H1 (cell line): ENCODE measurements at regions not wholly inside any gene's neighbourhood (a gene's known extent, or its start where the extent isn't known, plus 50 kb on each side); places are given as distances from the start of the nearest gene placed in this dataset.

Source experiments
- CTCF ChIA-PET: fragments of 300-600 bp; sonication (Branson Sonifier 250); formaldehyde crosslinking; loops from one replicate; lab custom pipeline; 2021; ENCODE audit not compliant: partially characterized antibody; lab: Charles Lee
- POLR2A ChIA-PET: fragments of 300-600 bp; sonication (Branson Sonifier 250); formaldehyde crosslinking; loops from one replicate; lab custom pipeline; 2021; ENCODE audit warnings: inconsistent platforms; ENCODE audit not compliant: partially characterized antibody; lab: Charles Lee
- DNase-seq, 2 experiments: peaks; one replicate each; pipeline versions ENCODE4 v3.0.0 to v3.0.0-alpha.2; 2010 to 2022; ENCODE audit warnings: low spot score in 2 of 2, low read depth in 1 of 2, mixed read lengths in 1 of 2
- FAIRE-seq: peaks from 2 replicates; lab custom pipeline; 2011; peaks lifted over from hg19 to GRCh38; lab: Jason Lieb, UNC
- H2AFZ ChIP-seq: 2 replicates; pipeline ENCODE4 v1.8.1; 2012; ENCODE audit warnings: low read length, inconsistent platforms
- H2AK5ac ChIP-seq: 2 replicates; pipeline ENCODE4 v1.6.1; 2013; ENCODE audit warnings: low read depth, low read length
- H2BK120ac ChIP-seq: replicated peaks from 2 replicates; pipeline ENCODE3; 2013; ENCODE audit warnings: low read depth, low read length, inconsistent platforms
- H2BK12ac ChIP-seq: 2 replicates; pipeline ENCODE4 v1.6.1; 2013; ENCODE audit warnings: low read depth, low read length
- H2BK15ac ChIP-seq: 2 replicates; pipeline ENCODE4 v1.6.1; 2013; ENCODE audit warnings: low read length
- H2BK20ac ChIP-seq: 2 replicates; pipeline ENCODE4 v1.6.1; 2013; ENCODE audit warnings: low read length
- H2BK5ac ChIP-seq: 2 replicates; pipeline ENCODE4 v1.6.1; 2013; ENCODE audit warnings: low read depth, low read length
- H3K14ac ChIP-seq: 2 replicates; pipeline ENCODE4 v1.6.1; 2013; ENCODE audit warnings: inconsistent platforms; ENCODE audit not compliant: insufficient read length
- H3K18ac ChIP-seq: 2 replicates; pipeline ENCODE4 v1.6.1; 2013; ENCODE audit warnings: low read length; ENCODE audit errors: extremely low read depth
- H3K23ac ChIP-seq: 2 replicates; pipeline ENCODE4 v1.6.1; 2013; ENCODE audit warnings: inconsistent platforms; ENCODE audit not compliant: insufficient read length
- H3K23me2 ChIP-seq: 2 replicates; pipeline ENCODE4 v1.6.1; 2013; ENCODE audit warnings: low read depth, low read length
- H3K27ac ChIP-seq: 2 replicates; pipeline ENCODE4 v1.6.1; 2011; ENCODE audit warnings: low read depth, low read length, inconsistent platforms
- H3K27me3 ChIP-seq, 4 experiments: replicated peaks in 1 of 4; 1 replicate in 1 of 4; 2 replicates in 3 of 4; pipeline versions ENCODE4 v1.6.1 to v1.8.1; 2011 to 2013; ENCODE audit warnings: low read length in 3 of 4, mild to moderate bottlenecking in 3 of 4, inconsistent platforms in 2 of 4, mixed read lengths in 2 of 4, moderate library complexity in 1 of 4; ENCODE audit not compliant: control insufficient read depth in 3 of 4, insufficient read depth in 3 of 4; ENCODE audit errors: extremely low read depth in 1 of 4
- H3K36me3 ChIP-seq, 4 experiments: 2 replicates each; pipeline versions ENCODE4 v1.6.1 to v1.8.1; 2011 to 2013; ENCODE audit warnings: mild to moderate bottlenecking in 4 of 4, low read length in 3 of 4, moderate library complexity in 2 of 4, control low read depth in 1 of 4, inconsistent platforms in 1 of 4; ENCODE audit not compliant: insufficient read depth in 4 of 4, control insufficient read depth in 2 of 4
- H3K4ac ChIP-seq: replicated peaks from 2 replicates; pipeline ENCODE3; 2013; ENCODE audit warnings: low read length, low read depth, mixed read lengths, inconsistent platforms; ENCODE audit not compliant: insufficient read length
- H3K4me1 ChIP-seq, 4 experiments: replicated peaks in 1 of 4; 1 replicate in 1 of 4; 2 replicates in 3 of 4; pipeline versions ENCODE4 v1.6.1 to v1.8.1; 2011 to 2013; ENCODE audit warnings: low read length in 3 of 4, inconsistent platforms in 2 of 4, mixed read lengths in 1 of 4; ENCODE audit not compliant: insufficient read depth in 4 of 4, control insufficient read depth in 3 of 4
- H3K4me2 ChIP-seq, 2 experiments: 2 replicates each; pipeline versions ENCODE4 v1.6.1 to v1.8.1; 2011 to 2013; ENCODE audit warnings: low read depth in 2 of 2, low read length in 2 of 2, control low read depth in 1 of 2, inconsistent platforms in 1 of 2, mild to moderate bottlenecking in 1 of 2; ENCODE audit not compliant: insufficient read depth in 1 of 2
- H3K4me3 ChIP-seq, 4 experiments: fragments of 200-600, 300-600 bp in 1 of 4; sonication (generic), shearing (Covaris generic), sonication (Bioruptor Twin) in 1 of 4; 2 replicates each; pipeline versions ENCODE4 v1.5.1 to v1.8.1; 2011 to 2016; ENCODE audit warnings: low read length in 4 of 4, low read depth in 3 of 4, control low read depth in 2 of 4, inconsistent platforms in 2 of 4, mild to moderate bottlenecking in 2 of 4, mixed read lengths in 1 of 4, moderate library complexity in 1 of 4; ENCODE audit not compliant: insufficient read depth in 2 of 4; ENCODE audit errors: extremely low read depth in 1 of 4
- H3K56ac ChIP-seq: replicated peaks from 2 replicates; pipeline ENCODE3; 2013; ENCODE audit warnings: low read depth, mild to moderate bottlenecking, mixed read lengths, low read length, inconsistent platforms; ENCODE audit not compliant: insufficient read length
- H3K79me1 ChIP-seq: 2 replicates; pipeline ENCODE4 v1.6.1; 2013; ENCODE audit warnings: low read depth, low read length, control low read depth
- H3K79me2 ChIP-seq, 2 experiments: 2 replicates each; pipeline versions ENCODE4 v1.6.1 to v1.8.1; 2012 to 2013; ENCODE audit warnings: low read length in 2 of 2, mild to moderate bottlenecking in 2 of 2, inconsistent platforms in 1 of 2; ENCODE audit not compliant: insufficient read depth in 2 of 2, control insufficient read depth in 1 of 2
- H3K9ac ChIP-seq, 4 experiments: replicated peaks in 1 of 4; 1 replicate in 1 of 4; 2 replicates in 3 of 4; pipeline versions ENCODE4 v1.6.1 to v1.8.1; 2011 to 2013; ENCODE audit warnings: low read depth in 3 of 4, low read length in 3 of 4, control low read depth in 2 of 4, mild to moderate bottlenecking in 2 of 4, moderate library complexity in 2 of 4, inconsistent platforms in 1 of 4; ENCODE audit errors: extremely low read depth in 1 of 4
- H3K9me3 ChIP-seq, 2 experiments: 2 replicates each; pipeline versions ENCODE4 v1.6.1 to v1.8.1; 2012 to 2013; ENCODE audit warnings: mild to moderate bottlenecking in 2 of 2, moderate library complexity in 2 of 2, control low read depth in 1 of 2, inconsistent platforms in 1 of 2, low read depth in 1 of 2, low read length in 1 of 2, mixed read lengths in 1 of 2; ENCODE audit not compliant: insufficient read depth in 2 of 2
- H4K20me1 ChIP-seq, 2 experiments: replicated peaks in 1 of 2; 2 replicates each; pipeline versions ENCODE3 to v1.8.1; 2011 to 2013; ENCODE audit warnings: inconsistent platforms in 2 of 2, low read length in 2 of 2, mild to moderate bottlenecking in 1 of 2; ENCODE audit not compliant: insufficient read depth in 2 of 2, control insufficient read depth in 1 of 2
- H4K5ac ChIP-seq: 2 replicates; pipeline ENCODE4 v1.6.1; 2013; ENCODE audit warnings: low read length, low read depth, mixed read lengths, inconsistent platforms; ENCODE audit not compliant: insufficient read length
- H4K8ac ChIP-seq: 2 replicates; pipeline ENCODE4 v1.8.0; 2013; ENCODE audit warnings: mild to moderate bottlenecking, moderate library complexity, low read length, inconsistent platforms; ENCODE audit not compliant: insufficient read depth; ENCODE audit errors: extremely low read depth
- H4K91ac ChIP-seq: replicated peaks from 2 replicates; pipeline ENCODE3; 2013; ENCODE audit warnings: low read length, mixed read lengths, inconsistent platforms; ENCODE audit not compliant: insufficient read length
- BACH1 ChIP-seq: IDR thresholded peaks from 2 replicates; pipeline ENCODE4 v1.6.1; 2012; ENCODE audit warnings: low read length, improper control_type of control experiment
- CEBPB ChIP-seq: IDR thresholded peaks from 2 replicates; pipeline ENCODE4 v1.6.1; 2012; ENCODE audit warnings: low read depth, low read length
- JUN ChIP-seq: IDR thresholded peaks from 2 replicates; pipeline ENCODE4 v1.6.1; 2011; ENCODE audit warnings: low read depth, mild to moderate bottlenecking, improper control_type of control experiment, low read length
- POU5F1 ChIP-seq: IDR thresholded peaks from 2 replicates; pipeline ENCODE4 v1.6.1; 2011; ENCODE audit warnings: low read depth, mild to moderate bottlenecking, low read length, moderate library complexity
- RBBP5 ChIP-seq: IDR thresholded peaks from 2 replicates; pipeline ENCODE4 v1.7.1; 2012; ENCODE audit warnings: low read depth, mild to moderate bottlenecking, inconsistent platforms, low read length, moderate library complexity, borderline replicate concordance
- WGBS, 2 experiments: shearing (Covaris generic) in 1 of 2; methylation state at CpG; one replicate each; pipeline versions ENCODE4 v1.1.6 to v1.1.7; 2013 to 2015; ENCODE audit warnings: low lambda C conversion rate in 2 of 2, mixed read lengths in 2 of 2, inconsistent platforms in 1 of 2, low coverage in 1 of 2, missing lambda C conversion rate in 1 of 2; ENCODE audit not compliant: insufficient replicate concordance in 2 of 2, insufficient coverage in 1 of 2, insufficient read length in 1 of 2; ENCODE audit errors: extremely low coverage in 1 of 2, missing lambda C conversion rate in 1 of 2; 5-methylcytosine and 5-hydroxymethylcytosine counted together
- TF ChIP-seq, protein P1 (sequence below): IDR thresholded peaks from 2 replicates; pipeline ENCODE4 v1.6.1; 2012; ENCODE audit warnings: inconsistent platforms

DNA sequence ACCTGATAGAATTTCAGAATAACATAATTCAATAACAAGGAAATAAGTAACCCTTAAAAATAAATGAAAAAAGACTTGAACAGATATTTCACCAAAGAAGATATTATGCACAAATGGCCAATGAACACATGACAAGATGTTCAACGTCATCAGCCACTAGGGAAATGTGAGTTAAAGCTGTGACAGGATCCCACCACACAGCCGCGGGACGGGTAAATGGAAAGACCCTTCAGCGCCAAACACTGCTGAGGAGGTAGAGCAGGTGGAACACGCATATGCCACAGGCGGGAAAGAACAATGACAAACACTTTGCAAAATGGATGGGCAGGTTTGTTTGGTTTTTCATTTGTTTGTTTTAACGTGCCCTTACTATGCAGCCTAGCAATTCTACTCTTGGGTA is 86.1 kb upstream of the RNF32 start:
- no peak overlapping the region for H3K23ac ChIP-seq
- no peaks in the 10 kb centered on the region for H3K23me2 ChIP-seq
- H3K9ac ChIP-seq, result no peak overlapping the region
- ChIA-PET POLR2A (no interaction called here), CTCF (interaction anchor here (0.8 kb wide), 1 partner anchor 26 kb away, joined by 4 read pairs; no protein-coding TSS in a partner anchor)
- no peaks in the 10 kb centered on the region for H3K9me3 ChIP-seq
- no peaks in the 10 kb centered on the region for H3K27me3 ChIP-seq
- H4K8ac ChIP-seq, result no peak overlapping the region
- no peak overlapping the region for H2AFZ ChIP-seq
- H3K4ac ChIP-seq, result no peak overlapping the region
- no peak overlapping the region for H3K4me2 ChIP-seq
- no peak overlapping the region for H2BK12ac ChIP-seq
- no peak overlapping the region for H2BK15ac ChIP-seq
- H4K20me1 ChIP-seq, result no peaks in the 10 kb centered on the region
- no peak for DNase-seq
- no peaks in the 10 kb centered on the region for H3K79me2 ChIP-seq
- no peak for FAIRE-seq
- H3K18ac ChIP-seq, result no peak overlapping the region
- H4K5ac ChIP-seq, result no peak overlapping the region
- H3K27ac ChIP-seq, result no peak overlapping the region
- H3K36me3 ChIP-seq, result no peaks in the 10 kb centered on the region
- H3K56ac ChIP-seq, result no peak overlapping the region
- H2BK5ac ChIP-seq, result no peak overlapping the region
- H3K14ac ChIP-seq, result no peak overlapping the region
- WGBS, 2 experiments, result 93% methylated on average over 8 of the region's 8 CpGs; no CpG with 5 or more reads in 1 of the 2 experiments
- H3K79me1 ChIP-seq, result no peaks in the 10 kb centered on the region
- no peak overlapping the region for H2BK120ac ChIP-seq
- no peak overlapping the region for H2BK20ac ChIP-seq
- H4K91ac ChIP-seq, result no peak overlapping the region
- H3K4me1 ChIP-seq, result no peaks in the 10 kb centered on the region
- H2AK5ac ChIP-seq, result no peak overlapping the region
- H3K4me3 ChIP-seq, result no peak overlapping the region
- no peak for TF ChIP-seq BACH1
- no peak for TF ChIP-seq CEBPB
- no peak for TF ChIP-seq JUN
- no peak for TF ChIP-seq RBBP5
- TF ChIP-seq POU5F1, result no peak
- TF ChIP-seq, protein P1, sequence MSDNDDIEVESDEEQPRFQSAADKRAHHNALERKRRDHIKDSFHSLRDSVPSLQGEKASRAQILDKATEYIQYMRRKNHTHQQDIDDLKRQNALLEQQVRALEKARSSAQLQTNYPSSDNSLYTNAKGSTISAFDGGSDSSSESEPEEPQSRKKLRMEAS, result no peak
